Osteocyte (in vitro differentiated cells): ENCODE measurements at regions not wholly inside any gene's neighbourhood (a gene's known extent, or its start where the extent isn't known, plus 50 kb on each side); places are given as distances from the start of the nearest gene placed in this dataset.

Experiments
- DNase-seq: peaks from one replicate; pipeline ENCODE4 v3.0.0; 2021; ENCODE audit warnings: mixed read lengths; ENCODE audit not compliant: unreplicated experiment; ENCODE audit errors: extremely low spot score
- H3K27ac Mint-ChIP-seq: one replicate; pipeline ENCODE4 v1.8.0; 2021; ENCODE audit warnings: mild to moderate bottlenecking, mixed read lengths; ENCODE audit not compliant: unreplicated experiment
- H3K27me3 Mint-ChIP-seq: one replicate; pipeline ENCODE4 v1.8.0; 2021; ENCODE audit warnings: mixed read lengths; ENCODE audit not compliant: unreplicated experiment
- H3K36me3 Mint-ChIP-seq: one replicate; pipeline ENCODE4 v1.8.0; 2021; ENCODE audit warnings: mixed read lengths; ENCODE audit not compliant: unreplicated experiment
- H3K4me1 Mint-ChIP-seq: one replicate; pipeline ENCODE4 v1.8.0; 2021; ENCODE audit warnings: mixed read lengths; ENCODE audit not compliant: unreplicated experiment
- H3K4me3 Mint-ChIP-seq: one replicate; pipeline ENCODE4 v1.8.0; 2021; ENCODE audit warnings: mild to moderate bottlenecking, moderate library complexity, mixed read lengths; ENCODE audit not compliant: unreplicated experiment
- H3K9me3 Mint-ChIP-seq: one replicate; pipeline ENCODE4 v1.8.0; 2021; ENCODE audit warnings: mixed read lengths; ENCODE audit not compliant: unreplicated experiment
- CTCF ChIP-seq: fragments of 200-600 bp; sonication (generic); IDR thresholded peaks from 2 replicates; pipeline ENCODE4 v1.5.0; 2021; ENCODE audit warnings: antibody characterized with exemption, mild to moderate bottlenecking, moderate library complexity

DNA sequence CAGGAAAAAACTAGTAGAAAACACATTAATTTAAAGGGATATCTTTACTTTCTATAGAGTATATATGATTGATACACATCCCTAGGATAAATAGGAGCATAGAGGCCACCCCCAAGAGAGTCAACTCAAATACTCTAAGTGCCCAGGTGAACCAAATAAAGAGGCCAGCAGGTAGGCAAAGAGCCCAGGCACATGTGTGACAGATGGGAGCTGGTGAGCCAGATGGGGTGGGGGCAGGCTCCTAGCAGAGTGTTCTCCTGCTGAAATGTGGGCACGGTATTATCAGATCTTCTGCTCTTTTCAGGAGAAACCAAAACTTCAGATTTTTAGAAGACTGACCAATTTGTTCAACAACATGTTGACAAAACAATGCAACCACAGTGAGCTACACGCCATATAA lies 333.4 kb upstream of the PKN2 start:
- Mint-ChIP-seq H3K9me3 (no peaks in the 10 kb centered on the region), H3K27me3 (peaks cover 7% of the 10 kb centered on the region), H3K4me3 (no peak overlapping the region), H3K4me1 (no peaks in the 10 kb centered on the region), H3K27ac (no peak overlapping the region), H3K36me3 (no peaks in the 10 kb centered on the region)
- TF ChIP-seq CTCF = no peak
- DNase-seq = no peak

GRCh38 chr1:88351960-88352359 lies 332.1 kb upstream of the PKN2 start:
- H3K36me3 Mint-ChIP-seq = no peaks in the 10 kb centered on the region

DNA sequence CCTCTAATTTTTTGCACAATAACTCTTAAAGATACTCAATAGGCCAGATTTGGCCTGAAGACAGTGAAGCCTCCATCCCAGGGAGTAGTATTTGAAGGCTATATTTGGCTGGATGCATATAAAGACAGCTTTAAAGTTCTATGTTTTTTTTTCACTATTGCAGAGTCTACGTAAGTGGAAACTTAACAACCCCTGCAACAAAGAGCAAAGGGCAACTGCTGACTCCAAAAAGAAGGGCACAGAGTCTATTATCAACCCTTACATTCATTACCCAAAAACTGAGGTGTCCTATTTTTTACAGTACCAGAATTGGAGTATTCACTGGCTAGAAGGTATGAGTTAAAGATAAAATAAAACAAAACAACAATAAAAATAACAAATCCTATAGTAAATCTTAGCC lies 329.8 kb upstream of the PKN2 start:
- H3K4me1 Mint-ChIP-seq = no peaks in the 10 kb centered on the region
- no peak overlapping the region for H3K4me3 Mint-ChIP-seq
- DNase-seq = no peak
- H3K27me3 Mint-ChIP-seq = peaks cover 5% of the 10 kb centered on the region
- H3K27ac Mint-ChIP-seq = no peak overlapping the region
- H3K9me3 Mint-ChIP-seq = no peaks in the 10 kb centered on the region
- no peak for TF ChIP-seq CTCF
- H3K36me3 Mint-ChIP-seq = no peaks in the 10 kb centered on the region

More at GRCh38 chr1:88351960-88352359, 332.1 kb upstream of the PKN2 start:
- Mint-ChIP-seq H3K27ac (no peak overlapping the region), H3K4me3 (no peak overlapping the region), H3K4me1 (no peaks in the 10 kb centered on the region), H3K9me3 (no peaks in the 10 kb centered on the region), H3K27me3 (peaks cover 7% of the 10 kb centered on the region)
- no peak for TF ChIP-seq CTCF
- no peak for DNase-seq

GRCh38 chr1:88357729-88358128 lies 326.3 kb upstream of the PKN2 start:
- Mint-ChIP-seq H3K4me1 (no peaks in the 10 kb centered on the region), H3K9me3 (peaks cover 3% of the 10 kb centered on the region), H3K4me3 (no peak overlapping the region), H3K36me3 (no peaks in the 10 kb centered on the region), H3K27ac (no peak overlapping the region), H3K27me3 (peaks cover 2% of the 10 kb centered on the region)
- no peak for TF ChIP-seq CTCF
- DNase-seq = no peak

DNA sequence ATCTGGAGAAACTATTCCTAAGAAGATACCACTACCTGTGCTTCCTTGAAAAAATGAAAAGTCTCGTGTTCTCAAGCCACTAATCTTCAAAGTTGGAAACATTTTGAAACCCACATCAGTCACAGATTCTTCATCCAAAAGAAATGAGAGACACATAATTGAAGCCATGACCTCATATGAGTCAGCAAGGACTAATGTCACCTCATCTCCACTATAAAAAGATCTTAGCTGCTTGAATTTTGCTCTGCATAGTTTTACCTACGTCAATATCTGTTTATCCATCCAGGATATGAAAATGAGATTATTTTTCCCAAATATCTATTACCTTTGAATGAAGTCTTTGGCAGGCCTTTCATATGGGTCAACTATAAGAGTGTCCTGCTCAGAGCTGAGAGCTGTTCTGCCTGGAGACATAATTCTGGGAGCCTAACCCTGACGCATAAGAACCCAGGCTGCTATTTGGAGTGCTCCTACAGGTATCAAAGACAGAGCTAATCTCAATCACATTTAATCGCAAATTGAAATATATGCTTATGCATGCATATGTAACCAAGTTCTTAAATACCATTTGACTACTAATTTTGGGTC lies 312.5 kb upstream of the PKN2 start:
- no peaks in the 10 kb centered on the region for H3K4me1 Mint-ChIP-seq
- H3K9me3 Mint-ChIP-seq = no peaks in the 10 kb centered on the region
- TF ChIP-seq CTCF = no peak
- no peaks in the 10 kb centered on the region for H3K27me3 Mint-ChIP-seq
- H3K36me3 Mint-ChIP-seq = no peaks in the 10 kb centered on the region
- H3K4me3 Mint-ChIP-seq = no peak overlapping the region
- DNase-seq = no peak
- no peak overlapping the region for H3K27ac Mint-ChIP-seq
